ENCODE measurements at regions not wholly inside any gene's neighbourhood (a gene's known extent, or its start where the extent isn't known, plus 50 kb on each side); places are given as distances from the start of the nearest gene placed in this dataset.

GRCh38 chr2:223545406-223545805, 56.8 kb downstream of the SCG2 start:
- no peak for FAIRE-seq
- Histone ChIP-seq H3K4me3 (ENCODE audit: low read depth in 1 of 3, low read length in 3 of 3) (no peak overlapping the region), H3K9me3 (ENCODE audit: control insufficient read depth in 2 of 2, insufficient read depth in 1 of 2, low read depth in 1 of 2, low read length in 1 of 2) (no peaks in the 10 kb centered on the region), H3K4me1 (ENCODE audit: control insufficient read depth in 3 of 3, insufficient read depth in 2 of 3, low read depth in 1 of 3, low read length in 2 of 3) (no peaks in the 10 kb centered on the region), H3K27ac (ENCODE audit: low read depth in 1 of 3, low read length in 2 of 3) (no peak overlapping the region), H3K27me3 (ENCODE audit: control insufficient read depth in 3 of 3, insufficient read depth in 3 of 3, low read length in 3 of 3) (peaks cover 0 to 1% (median 0%) of the 10 kb centered on the region in 3 donors), H3K36me3 (ENCODE audit: control insufficient read depth in 3 of 3, insufficient read depth in 2 of 3, low read depth in 1 of 3, low read length in 3 of 3) (no peaks in the 10 kb centered on the region)
- no peak for DNase-seq
- 21 to 40% (median 22%) methylated on average over 2 of the region's 2 CpGs for WGBS, 3 donors

- Histone ChIP-seq H3K4me3 (ENCODE audit: low read depth in 1 of 3, low read length in 3 of 3) (no peak overlapping the region), H3K4me1 (ENCODE audit: control insufficient read depth in 3 of 3, insufficient read depth in 2 of 3, low read depth in 1 of 3, low read length in 2 of 3) (no peaks in the 10 kb centered on the region), H3K27ac (ENCODE audit: low read depth in 1 of 3, low read length in 2 of 3) (no peak overlapping the region), H3K27me3 (ENCODE audit: control insufficient read depth in 3 of 3, insufficient read depth in 3 of 3, low read length in 3 of 3) (peaks cover 0 to 2% (median 0%) of the 10 kb centered on the region in 3 donors), H3K9me3 (ENCODE audit: control insufficient read depth in 2 of 2, insufficient read depth in 1 of 2, low read depth in 1 of 2, low read length in 1 of 2) (no peaks in the 10 kb centered on the region), H3K36me3 (ENCODE audit: control insufficient read depth in 3 of 3, insufficient read depth in 2 of 3, low read depth in 1 of 3, low read length in 3 of 3) (no peaks in the 10 kb centered on the region)
- 29 to 51% (median 46%) methylated on average over 2 of the region's 2 CpGs for WGBS, 3 donors
- no peak for FAIRE-seq
- no peak for DNase-seq
Measured at GRCh38 chr2:223545830-223546229, 56.3 kb downstream of the SCG2 start.
